ENCODE measurements at regions not wholly inside any gene's neighbourhood (a gene's known extent, or its start where the extent isn't known, plus 50 kb on each side); places are given as distances from the start of the nearest gene placed in this dataset.
"Not testable (repeated sequence)": the region's sequence is repeated elsewhere in the genome, so short reads cannot be mapped to it uniquely, and the experiment has no call there.

GRCh38 chr12:76670776-76671175, 93.1 kb upstream of the ZDHHC17 start:
- Histone ChIP-seq H2AFZ (ENCODE audit: low read length) (no peak overlapping the region), H3K27ac (ENCODE audit: insufficient read depth, low read length) (no peak overlapping the region), H3K4me3 (replicated peaks in 1 of 4; ENCODE audit: control extremely low read depth in 1 of 4, insufficient read depth in 1 of 4, low read depth in 3 of 4, low read length in 4 of 4) (no peak overlapping the region), H3K9me3 (ENCODE audit: control insufficient read depth, insufficient read depth, low read depth, low read length) (no peaks in the 10 kb centered on the region), H3K4me1 (ENCODE audit: control insufficient read depth, extremely low read depth, insufficient read depth, low read length) (no peaks in the 10 kb centered on the region), H3K27me3 (ENCODE audit: control insufficient read depth, insufficient read depth, low read length) (no peaks in the 10 kb centered on the region), H3K9ac (ENCODE audit: insufficient read depth, low read length) (no peak overlapping the region), H3K36me3 (ENCODE audit: control insufficient read depth, insufficient read depth, low read length) (no peaks in the 10 kb centered on the region), H3K4me2 (ENCODE audit: extremely low read depth, insufficient read depth, low read length) (no peak overlapping the region), H3K79me2 (ENCODE audit: control insufficient read depth, insufficient read depth, low read length) (no peaks in the 10 kb centered on the region), H4K20me1 (ENCODE audit: control insufficient read depth, extremely low read depth, insufficient read depth, low read length) (no peaks in the 10 kb centered on the region)
- peak; percentile 14 to 67 for DNase-seq (ENCODE audit: low read depth in 2 of 2)
- no peak for TF ChIP-seq EZH2 (IDR thresholded peaks at IDR 0.05; ENCODE audit: low read length, missing control alignments)
- TF ChIP-seq CTCF (conservative IDR thresholded peaks at IDR 0.05 in 1 of 2, IDR thresholded peaks at IDR 0.05 in 1 of 2; ENCODE audit: low read depth in 1 of 2, low read length in 2 of 2): no peak

DNA sequence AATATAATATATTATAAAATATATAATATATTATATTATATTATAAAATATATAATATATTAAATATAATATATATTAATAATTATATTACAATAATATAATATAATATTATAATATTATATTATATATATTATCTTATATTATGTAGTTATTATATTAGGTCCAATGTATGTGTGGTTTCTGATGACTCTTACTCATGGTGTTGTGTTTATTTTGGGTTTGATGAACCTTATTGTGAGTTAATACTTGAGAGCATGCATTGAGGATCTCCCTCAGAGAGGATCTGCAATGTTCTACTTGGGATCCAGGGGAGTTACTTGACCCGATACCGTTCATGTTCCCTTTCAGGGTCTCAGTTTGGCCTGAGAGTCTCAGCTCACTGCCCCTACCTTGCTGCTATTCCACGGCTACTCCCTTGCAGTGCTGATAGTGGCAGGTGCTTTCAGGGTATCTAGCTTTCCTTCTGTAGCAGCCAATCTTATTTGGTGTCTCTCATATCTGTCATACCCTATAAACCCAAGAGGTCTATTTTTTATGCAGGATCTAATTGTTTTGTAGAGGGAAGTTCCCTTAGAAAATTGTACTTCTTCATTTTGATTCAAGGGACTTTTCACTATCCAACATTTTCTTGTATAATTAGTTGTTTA, 89.1 kb upstream of the ZDHHC17 start:
- Histone ChIP-seq H3K36me3 (ENCODE audit: control insufficient read depth, insufficient read depth, low read length) (no peaks in the 10 kb centered on the region), H3K79me2 (ENCODE audit: control insufficient read depth, insufficient read depth, low read length) (no peaks in the 10 kb centered on the region), H2AFZ (ENCODE audit: low read length) (no peak overlapping the region), H3K9me3 (ENCODE audit: control insufficient read depth, insufficient read depth, low read depth, low read length) (no peaks in the 10 kb centered on the region), H3K4me1 (ENCODE audit: control insufficient read depth, extremely low read depth, insufficient read depth, low read length) (no peaks in the 10 kb centered on the region), H4K20me1 (ENCODE audit: control insufficient read depth, extremely low read depth, insufficient read depth, low read length) (no peaks in the 10 kb centered on the region), H3K27ac (ENCODE audit: insufficient read depth, low read length) (no peak overlapping the region), H3K27me3 (ENCODE audit: control insufficient read depth, insufficient read depth, low read length) (no peaks in the 10 kb centered on the region), H3K4me2 (ENCODE audit: extremely low read depth, insufficient read depth, low read length) (no peak overlapping the region), H3K4me3 (replicated peaks in 1 of 4; ENCODE audit: control extremely low read depth in 1 of 4, insufficient read depth in 1 of 4, low read depth in 3 of 4, low read length in 4 of 4) (no peak overlapping the region), H3K9ac (ENCODE audit: insufficient read depth, low read length) (no peak overlapping the region)
- no peak for TF ChIP-seq CTCF (conservative IDR thresholded peaks at IDR 0.05 in 1 of 2, IDR thresholded peaks at IDR 0.05 in 1 of 2; ENCODE audit: low read depth in 1 of 2, low read length in 2 of 2)
- no peak for TF ChIP-seq EZH2 (IDR thresholded peaks at IDR 0.05; ENCODE audit: low read length, missing control alignments)
- no peak for DNase-seq (ENCODE audit: low read depth in 2 of 2)

DNA sequence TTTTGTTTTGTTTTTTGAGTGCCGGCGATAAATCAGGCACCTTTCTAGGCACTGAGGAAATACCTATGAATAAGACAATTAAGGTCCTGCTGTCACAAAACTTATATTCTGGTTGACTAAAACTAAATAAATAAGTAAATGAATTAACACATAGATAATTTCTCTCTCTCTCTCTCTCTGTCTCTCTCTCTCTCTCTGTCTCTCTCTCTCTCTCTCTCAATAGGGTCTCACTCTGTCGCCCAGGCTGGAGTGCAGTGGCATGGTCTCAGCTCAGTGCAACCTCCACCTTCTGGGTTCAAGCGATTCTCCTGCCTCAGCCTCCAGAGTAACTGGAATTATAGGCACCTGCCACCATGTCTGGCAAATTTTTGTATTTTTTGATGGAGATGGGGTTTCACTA, 87.7 kb upstream of the ZDHHC17 start:
- H3K27ac ChIP-seq (ENCODE audit: insufficient read depth, low read length); H3K4me2 ChIP-seq (ENCODE audit: extremely low read depth, insufficient read depth, low read length); H4K20me1 ChIP-seq (ENCODE audit: control insufficient read depth, extremely low read depth, insufficient read depth, low read length); H3K9ac ChIP-seq (ENCODE audit: insufficient read depth, low read length); H3K36me3 ChIP-seq (ENCODE audit: control insufficient read depth, insufficient read depth, low read length); H3K4me1 ChIP-seq (ENCODE audit: control insufficient read depth, extremely low read depth, insufficient read depth, low read length); H3K27me3 ChIP-seq (ENCODE audit: control insufficient read depth, insufficient read depth, low read length); H2AFZ ChIP-seq (ENCODE audit: low read length); H3K79me2 ChIP-seq (ENCODE audit: control insufficient read depth, insufficient read depth, low read length); H3K9me3 ChIP-seq (ENCODE audit: control insufficient read depth, insufficient read depth, low read depth, low read length); DNase-seq (ENCODE audit: low read depth in 2 of 2); H3K4me3 ChIP-seq (replicated peaks in 1 of 4; ENCODE audit: control extremely low read depth in 1 of 4, insufficient read depth in 1 of 4, low read depth in 3 of 4, low read length in 4 of 4): not testable (repeated sequence)
